ENCODE measurements at regions not wholly inside any gene's neighbourhood (a gene's known extent, or its start where the extent isn't known, plus 50 kb on each side); places are given as distances from the start of the nearest gene placed in this dataset.
A peak's percentile ranks its signal among the peaks of the same experiment; 100 is the strongest.

DNA sequence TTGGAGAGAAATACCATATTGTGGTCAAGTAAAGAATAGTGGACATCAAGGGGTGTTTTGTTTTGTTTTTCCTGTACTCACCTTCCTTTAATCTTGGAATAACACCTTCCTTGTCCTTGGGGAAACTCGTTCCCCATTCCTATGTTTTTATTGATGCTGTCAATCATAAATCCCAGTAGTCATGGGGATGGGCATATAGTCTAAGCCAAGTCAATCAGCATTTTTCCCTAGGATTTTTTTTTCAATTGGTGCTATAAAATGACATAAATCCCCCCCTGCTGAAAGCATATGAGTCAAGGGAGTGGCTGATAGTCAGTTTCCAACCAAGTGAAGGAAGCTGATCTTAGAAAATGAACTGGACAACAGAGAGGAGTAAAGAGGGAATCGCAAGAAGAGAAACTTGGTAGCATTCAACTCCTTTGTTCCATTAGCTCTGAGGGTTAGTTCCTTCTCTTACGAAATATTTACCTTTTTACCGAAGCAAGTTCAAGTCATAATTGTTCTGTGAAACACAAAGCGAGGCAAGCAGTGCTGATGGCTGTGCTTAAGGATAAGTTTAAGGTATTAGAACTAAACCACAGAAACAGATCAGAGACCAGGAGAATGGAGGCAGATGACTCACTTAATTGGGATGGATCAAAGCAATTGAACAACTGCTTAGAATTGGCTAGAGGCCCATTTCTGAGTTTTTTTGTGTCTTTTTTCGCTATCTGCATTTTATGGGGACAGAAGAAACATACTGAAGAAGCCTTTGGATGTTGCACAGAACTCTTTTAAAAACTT lies 218.6 kb downstream of the SEMA6A start:
- TF ChIP-seq ARNT (IDR thresholded peaks at IDR 0.05) (no peak), NFRKB (IDR thresholded peaks at IDR 0.05) (no peak), FOXM1 (IDR thresholded peaks at IDR 0.05; ENCODE audit: borderline replicate concordance) (no peak), SP1 (IDR thresholded peaks at IDR 0.05) (no peak), FOXA1 (IDR thresholded peaks at IDR 0.05) (no peak), SUZ12 (IDR thresholded peaks at IDR 0.05) (no peak), CTBP1 (IDR thresholded peaks at IDR 0.05; ENCODE audit: borderline replicate concordance) (no peak), LEF1 (IDR thresholded peaks at IDR 0.05; ENCODE audit: borderline replicate concordance) (no peak), ELF4 (IDR thresholded peaks at IDR 0.05) (no peak), FOXK2 (IDR thresholded peaks at IDR 0.05) (no peak), BHLHE40 (IDR thresholded peaks at IDR 0.05; ENCODE audit: borderline replicate concordance) (no peak)
- TF ChIP-seq, protein P1, sequence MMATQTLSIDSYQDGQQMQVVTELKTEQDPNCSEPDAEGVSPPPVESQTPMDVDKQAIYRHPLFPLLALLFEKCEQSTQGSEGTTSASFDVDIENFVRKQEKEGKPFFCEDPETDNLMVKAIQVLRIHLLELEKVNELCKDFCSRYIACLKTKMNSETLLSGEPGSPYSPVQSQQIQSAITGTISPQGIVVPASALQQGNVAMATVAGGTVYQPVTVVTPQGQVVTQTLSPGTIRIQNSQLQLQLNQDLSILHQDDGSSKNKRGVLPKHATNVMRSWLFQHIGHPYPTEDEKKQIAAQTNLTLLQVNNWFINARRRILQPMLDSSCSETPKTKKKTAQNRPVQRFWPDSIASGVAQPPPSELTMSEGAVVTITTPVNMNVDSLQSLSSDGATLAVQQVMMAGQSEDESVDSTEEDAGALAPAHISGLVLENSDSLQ (IDR thresholded peaks at IDR 0.05), result 0 out of 2 replicates have a peak, but pooled peaks have one; percentile 32

All from HEK293T (cell line).